ENCODE measurements at regions not wholly inside any gene's neighbourhood (a gene's known extent, or its start where the extent isn't known, plus 50 kb on each side); places are given as distances from the start of the nearest gene placed in this dataset.

DNA sequence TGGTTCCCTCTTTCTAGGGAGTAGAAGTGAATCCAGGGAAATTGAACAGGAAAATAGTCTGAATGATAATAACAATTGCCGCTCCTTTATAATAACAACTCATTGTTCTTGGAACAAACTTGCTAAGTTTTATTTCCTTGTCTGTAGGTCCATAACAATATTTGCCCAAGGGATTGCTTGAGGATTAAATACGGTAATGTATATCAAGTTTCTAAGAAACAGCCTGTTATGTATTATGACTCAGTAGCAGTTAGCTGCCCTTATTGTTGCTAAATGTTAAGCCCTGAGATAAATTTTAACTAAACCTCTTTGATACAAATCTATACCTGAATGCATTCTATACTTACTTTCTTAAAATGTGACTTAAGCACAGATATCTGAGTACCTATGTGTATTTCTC, 215.9 kb upstream of the AADAT start:
- Histone ChIP-seq H3K4me3 (no peak overlapping the region), H3K9me3 (no peaks in the 10 kb centered on the region), H3K27ac (no peak overlapping the region), H3K36me3 (no peaks in the 10 kb centered on the region), H3K27me3 (no peaks in the 10 kb centered on the region), H3K4me1 (no peaks in the 10 kb centered on the region)
- no peak for DNase-seq (ENCODE audit: extremely low spot score in 2 of 2)
- TF ChIP-seq POLR2AphosphoS5 (IDR thresholded peaks at IDR 0.05; ENCODE audit: insufficient read depth in 1 of 2, low read depth in 1 of 2), result no peak
- TF ChIP-seq, protein P1, sequence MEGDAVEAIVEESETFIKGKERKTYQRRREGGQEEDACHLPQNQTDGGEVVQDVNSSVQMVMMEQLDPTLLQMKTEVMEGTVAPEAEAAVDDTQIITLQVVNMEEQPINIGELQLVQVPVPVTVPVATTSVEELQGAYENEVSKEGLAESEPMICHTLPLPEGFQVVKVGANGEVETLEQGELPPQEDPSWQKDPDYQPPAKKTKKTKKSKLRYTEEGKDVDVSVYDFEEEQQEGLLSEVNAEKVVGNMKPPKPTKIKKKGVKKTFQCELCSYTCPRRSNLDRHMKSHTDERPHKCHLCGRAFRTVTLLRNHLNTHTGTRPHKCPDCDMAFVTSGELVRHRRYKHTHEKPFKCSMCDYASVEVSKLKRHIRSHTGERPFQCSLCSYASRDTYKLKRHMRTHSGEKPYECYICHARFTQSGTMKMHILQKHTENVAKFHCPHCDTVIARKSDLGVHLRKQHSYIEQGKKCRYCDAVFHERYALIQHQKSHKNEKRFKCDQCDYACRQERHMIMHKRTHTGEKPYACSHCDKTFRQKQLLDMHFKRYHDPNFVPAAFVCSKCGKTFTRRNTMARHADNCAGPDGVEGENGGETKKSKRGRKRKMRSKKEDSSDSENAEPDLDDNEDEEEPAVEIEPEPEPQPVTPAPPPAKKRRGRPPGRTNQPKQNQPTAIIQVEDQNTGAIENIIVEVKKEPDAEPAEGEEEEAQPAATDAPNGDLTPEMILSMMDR (IDR thresholded peaks at IDR 0.05), result no peak
- TF ChIP-seq POLR2A (IDR thresholded peaks at IDR 0.05), result no peak
- intact Hi-C loops (cut with DNase I), result no loop called here

DNA sequence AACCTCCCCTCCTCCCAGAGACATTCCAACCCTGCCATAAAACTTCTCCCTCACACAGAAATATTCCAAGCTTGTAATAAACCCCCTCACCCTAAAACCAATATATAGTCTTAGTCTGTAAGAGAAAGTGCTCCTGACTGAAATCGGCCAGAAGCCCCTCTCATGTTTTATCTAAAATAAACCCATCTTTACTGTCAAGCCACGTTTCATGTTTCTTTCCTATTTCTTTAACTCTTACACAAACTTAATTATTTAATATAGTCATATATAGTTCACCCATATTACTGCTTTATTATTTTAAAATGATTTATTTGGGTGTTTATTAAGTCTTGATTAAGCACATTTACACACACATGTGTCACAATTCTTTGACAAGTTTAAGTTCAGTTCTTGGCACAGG, 191.3 kb upstream of the AADAT start:
- no peaks in the 10 kb centered on the region for H3K27me3 ChIP-seq
- DNase-seq (ENCODE audit: extremely low spot score in 2 of 2), result no peak
- H3K4me1 ChIP-seq, result no peaks in the 10 kb centered on the region
- no peaks in the 10 kb centered on the region for H3K9me3 ChIP-seq
- no peaks in the 10 kb centered on the region for H3K36me3 ChIP-seq
- no peak overlapping the region for H3K27ac ChIP-seq
- no peak overlapping the region for H3K4me3 ChIP-seq
- TF ChIP-seq, protein P1 (IDR thresholded peaks at IDR 0.05), result no peak
- TF ChIP-seq POLR2A (IDR thresholded peaks at IDR 0.05) (no peak), POLR2AphosphoS5 (IDR thresholded peaks at IDR 0.05; ENCODE audit: insufficient read depth in 1 of 2, low read depth in 1 of 2) (no peak)
- intact Hi-C loops (cut with DNase I), result no loop called here

DNA sequence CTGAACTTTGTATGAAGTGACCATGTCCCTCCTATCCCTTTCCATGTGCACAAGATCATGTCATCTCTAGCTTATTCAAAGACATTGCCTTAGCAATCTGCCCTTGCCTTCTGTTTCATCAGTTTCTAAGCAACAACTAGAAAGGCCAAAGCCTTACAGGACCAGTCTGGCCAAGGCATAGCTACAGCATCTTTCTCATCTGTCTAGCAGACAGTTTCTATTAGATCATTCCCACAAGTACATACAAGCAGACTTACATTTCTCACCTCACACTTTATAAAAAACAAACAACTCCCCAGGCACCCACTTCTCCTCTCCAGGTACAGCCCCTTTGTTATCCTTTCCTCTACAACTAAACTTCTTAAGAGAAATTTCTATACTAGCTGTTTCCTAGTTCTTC, 188.7 kb upstream of the AADAT start:
- Histone ChIP-seq H3K36me3 (no peaks in the 10 kb centered on the region), H3K9me3 (no peaks in the 10 kb centered on the region), H3K27ac (no peak overlapping the region), H3K4me1 (no peaks in the 10 kb centered on the region), H3K27me3 (no peaks in the 10 kb centered on the region), H3K4me3 (no peak overlapping the region)
- DNase-seq (ENCODE audit: extremely low spot score in 2 of 2), result no peak
- TF ChIP-seq POLR2AphosphoS5 (IDR thresholded peaks at IDR 0.05; ENCODE audit: insufficient read depth in 1 of 2, low read depth in 1 of 2) (no peak), POLR2A (IDR thresholded peaks at IDR 0.05) (no peak)
- TF ChIP-seq, protein P1 (IDR thresholded peaks at IDR 0.05), result no peak
- intact Hi-C loops (cut with DNase I), result no loop called here

DNA sequence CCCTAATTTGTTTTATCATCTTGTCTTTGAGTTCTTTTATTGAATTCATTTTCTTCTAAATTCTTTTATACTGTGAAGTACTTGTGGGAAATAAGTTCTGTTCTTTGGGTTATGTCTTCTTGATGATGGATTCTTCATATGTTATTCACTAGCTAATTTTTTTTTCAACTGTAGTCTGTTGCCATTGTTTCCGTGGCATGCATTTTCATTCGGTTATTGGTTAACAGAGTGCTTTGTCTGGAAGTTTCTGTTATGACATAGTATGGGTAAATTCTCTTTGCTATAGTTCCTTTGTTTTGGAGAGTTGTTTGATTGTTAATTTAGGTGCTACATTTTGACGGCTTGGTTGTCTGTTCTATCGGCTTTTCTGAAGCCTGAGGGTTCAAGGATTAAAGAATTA, 184.9 kb upstream of the AADAT start:
- Histone ChIP-seq H3K27ac (no peak overlapping the region), H3K9me3 (no peaks in the 10 kb centered on the region), H3K4me3 (no peak overlapping the region), H3K27me3 (no peaks in the 10 kb centered on the region), H3K36me3 (no peaks in the 10 kb centered on the region), H3K4me1 (no peaks in the 10 kb centered on the region)
- TF ChIP-seq, protein P1 (IDR thresholded peaks at IDR 0.05), result no peak
- TF ChIP-seq POLR2AphosphoS5 (IDR thresholded peaks at IDR 0.05; ENCODE audit: insufficient read depth in 1 of 2, low read depth in 1 of 2), result no peak
- TF ChIP-seq POLR2A (IDR thresholded peaks at IDR 0.05), result no peak
- intact Hi-C loops (cut with DNase I), result no loop called here
- DNase-seq (ENCODE audit: extremely low spot score in 2 of 2), result no peak

DNA sequence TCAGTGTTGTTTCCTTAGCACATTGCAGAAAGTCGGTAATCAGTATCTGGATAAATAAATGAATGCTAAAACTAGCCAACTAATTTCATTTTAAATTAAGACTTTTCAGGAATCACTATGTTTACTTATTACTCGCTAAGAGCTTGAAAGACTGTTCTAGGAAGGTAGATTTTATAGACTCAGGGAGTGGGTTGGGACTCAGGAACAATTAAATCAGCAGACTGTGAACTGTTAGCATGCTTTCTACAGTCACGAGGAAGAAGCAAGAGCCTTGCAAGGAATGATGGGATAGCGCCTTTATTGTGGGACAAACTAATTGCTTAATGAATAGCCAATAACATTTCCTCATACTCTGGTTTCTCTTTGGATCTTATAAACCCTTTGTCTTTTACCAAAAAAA, 183.2 kb upstream of the AADAT start:
- no peak for TF ChIP-seq POLR2A (IDR thresholded peaks at IDR 0.05)
- TF ChIP-seq POLR2AphosphoS5 (IDR thresholded peaks at IDR 0.05; ENCODE audit: insufficient read depth in 1 of 2, low read depth in 1 of 2), result no peak
- TF ChIP-seq, protein P1 (IDR thresholded peaks at IDR 0.05), result no peak
- H3K9me3 ChIP-seq, result no peaks in the 10 kb centered on the region
- DNase-seq (ENCODE audit: extremely low spot score in 2 of 2), result no peak
- no peak overlapping the region for H3K4me3 ChIP-seq
- intact Hi-C loops (cut with DNase I), result no loop called here
- H3K4me1 ChIP-seq, result no peaks in the 10 kb centered on the region
- H3K27ac ChIP-seq, result no peak overlapping the region
- no peaks in the 10 kb centered on the region for H3K27me3 ChIP-seq
- H3K36me3 ChIP-seq, result no peaks in the 10 kb centered on the region
